ENCODE measurements at regions not wholly inside any gene's neighbourhood (a gene's known extent, or its start where the extent isn't known, plus 50 kb on each side); places are given as distances from the start of the nearest gene placed in this dataset.
"Not testable (repeated sequence)": the region's sequence is repeated elsewhere in the genome, so short reads cannot be mapped to it uniquely, and the experiment has no call there.

GRCh38 chr12:131623404-131624368 is 87.2 kb upstream of the SFSWAP start:
- H3K23ac ChIP-seq (ENCODE audit: insufficient read length); H2AFZ ChIP-seq (ENCODE audit: low read length); H3K79me1 ChIP-seq (ENCODE audit: low read depth, low read length); H3K56ac ChIP-seq (replicated peaks; ENCODE audit: insufficient read length, low read depth, low read length); H4K20me1 ChIP-seq (replicated peaks in 1 of 2; ENCODE audit: control insufficient read depth in 1 of 2, insufficient read depth in 2 of 2, low read length in 2 of 2); DNase-seq (ENCODE audit: low read depth in 1 of 2, low spot score in 2 of 2); H3K36me3 ChIP-seq (ENCODE audit: control insufficient read depth in 2 of 4, insufficient read depth in 4 of 4, low read length in 3 of 4); H3K79me2 ChIP-seq (ENCODE audit: control insufficient read depth in 1 of 2, insufficient read depth in 2 of 2, low read length in 2 of 2); H2BK120ac ChIP-seq (replicated peaks; ENCODE audit: low read depth, low read length); H2BK15ac ChIP-seq (ENCODE audit: low read length); H3K9ac ChIP-seq (replicated peaks in 1 of 4; ENCODE audit: extremely low read depth in 1 of 4, low read depth in 3 of 4, low read length in 3 of 4); H3K14ac ChIP-seq (ENCODE audit: insufficient read length); H3K27ac ChIP-seq (ENCODE audit: low read depth, low read length); H3K9me3 ChIP-seq (ENCODE audit: insufficient read depth in 2 of 2, low read depth in 1 of 2, low read length in 1 of 2); H4K8ac ChIP-seq (ENCODE audit: extremely low read depth, insufficient read depth, low read length); H3K27me3 ChIP-seq (replicated peaks in 1 of 4; ENCODE audit: control insufficient read depth in 3 of 4, extremely low read depth in 1 of 4, insufficient read depth in 3 of 4, low read length in 3 of 4); H3K4ac ChIP-seq (replicated peaks; ENCODE audit: insufficient read length, low read depth, low read length); H3K23me2 ChIP-seq (ENCODE audit: low read depth, low read length); H3K4me3 ChIP-seq (ENCODE audit: extremely low read depth in 1 of 4, insufficient read depth in 2 of 4, low read depth in 3 of 4, low read length in 4 of 4); H4K5ac ChIP-seq (ENCODE audit: insufficient read length, low read depth, low read length); FAIRE-seq: not testable (repeated sequence)
- Histone ChIP-seq H2BK5ac (ENCODE audit: low read depth, low read length) (peak overlapping the region; percentile 93; the same call in 1 of the 2 replicates), H3K18ac (ENCODE audit: extremely low read depth, low read length) (peak overlapping the region; percentile 93), H3K4me2 (ENCODE audit: insufficient read depth in 1 of 2, low read depth in 2 of 2, low read length in 2 of 2) (peak overlapping the region in 1 of 2 experiments; percentile 52; a peak in 1 of 4 replicates), H3K4me1 (replicated peaks in 1 of 4; ENCODE audit: control insufficient read depth in 3 of 4, insufficient read depth in 4 of 4, low read length in 3 of 4) (peaks cover 0 to 34% (median 22%) of the 10 kb centered on the region in 4 experiments; a peak in 6 of 7 replicates), H2BK20ac (ENCODE audit: low read length) (peak overlapping the region; percentile 17; the same call in 1 of the 2 replicates), H2BK12ac (ENCODE audit: low read depth, low read length) (peak overlapping the region; percentile 78; the same call in 1 of the 2 replicates), H4K91ac (replicated peaks; ENCODE audit: insufficient read length, low read length) (peak overlapping the region; percentile 88), H2AK5ac (ENCODE audit: low read depth, low read length) (0 out of 2 replicates have a peak overlapping the region, but pooled peaks have one; percentile 39)
- WGBS, 2 experiments (ENCODE audit: extremely low coverage in 1 of 2, insufficient coverage in 1 of 2, insufficient read length in 1 of 2, insufficient replicate concordance in 2 of 2, low coverage in 1 of 2, low lambda C conversion rate in 2 of 2, missing lambda C conversion rate in 1 of 2): 83% methylated on average over 13 of the region's 15 CpGs; no CpG with 5 or more reads in 1 of the 2 experiments
- CTCF ChIA-PET (ENCODE audit: partially characterized antibody): interaction anchor here (1.3 kb wide), 1 partner anchor 707 kb away, joined by 4 read pairs; no protein-coding TSS in a partner anchor
- TF ChIP-seq KDM1A (IDR thresholded peaks at IDR 0.05; ENCODE audit: borderline replicate concordance, low read length) (peak; percentile 78; the same call in 1 of the 2 replicates), CTCF (IDR thresholded peaks at IDR 0.05; ENCODE audit: control extremely low read depth in 1 of 3, insufficient read depth in 1 of 3, low read depth in 1 of 3, low read length in 3 of 3) (peak; percentile 35 to 52 (median 52); a peak in 3 of 4 replicates), RAD21 (IDR thresholded peaks at IDR 0.05 in 1 of 2, conservative IDR thresholded peaks at IDR 0.05 in 1 of 2; ENCODE audit: low read depth in 2 of 2, low read length in 2 of 2) (peak; percentile 19 to 43; a peak in 3 of 4 replicates)
- POLR2A ChIA-PET (ENCODE audit: partially characterized antibody): interaction anchor here (1.1 to 1.3 kb wide), 2 partner anchors 87 to 280 kb away, joined by 3 to 4 read pairs; partner anchors contain the start of gene SFSWAP

Measured in H1 (cell line).